B cell (primary cell): ENCODE measurements at regions not wholly inside any gene's neighbourhood (a gene's known extent, or its start where the extent isn't known, plus 50 kb on each side); places are given as distances from the start of the nearest gene placed in this dataset.

Experiments used
- CTCF ChIP-seq: fragments of 200-600 bp; IDR thresholded peaks from one replicate; pipeline ENCODE4 v1.8.0; 2022; ENCODE audit warnings: antibody characterized with exemption, mild to moderate bottlenecking
- EZH2 ChIP-seq: IDR thresholded peaks from 2 replicates; pipeline ENCODE4 v1.6.1; 2012; ENCODE audit warnings: borderline replicate concordance, low read depth, mild to moderate bottlenecking, moderate library complexity, low read length; ENCODE audit not compliant: insufficient read depth, poor library complexity, severe bottlenecking

GRCh38 chr3:29022976-29023375 is 257.9 kb upstream of the RBMS3 start:
- no peak for TF ChIP-seq CTCF
- TF ChIP-seq EZH2 = no peak
